Right lobe of liver (tissue), 6 donors: ENCODE measurements at regions not wholly inside any gene's neighbourhood (a gene's known extent, or its start where the extent isn't known, plus 50 kb on each side); places are given as distances from the start of the nearest gene placed in this dataset.

ENCODE experiments used
- ATAC-seq, 4 donors: fragments of 200-7000 bp; cut with Tn5 transposase; one replicate each; pipeline ENCODE4 v1.9.1; 2020; ENCODE audit warnings: mild to moderate bottlenecking in 4 of 4, moderate library complexity in 4 of 4
- DNase-seq, 3 donors: peaks; one replicate each; pipeline ENCODE4 v3.0.0-alpha.2; 2020
- H3K27ac ChIP-seq, 3 donors: fragments of 200-600 bp; one replicate each; pipeline ENCODE4 v1.8.0; 2022
- H3K27me3 ChIP-seq, 2 donors: fragments of 200-600 bp; one replicate each; pipeline ENCODE4 v1.8.0; 2022
- H3K36me3 ChIP-seq, 4 donors: fragments of 200-600 bp; sonication (generic) in 1 of 4; one replicate each; pipeline versions ENCODE4 v1.5.1 to v1.8.0; 2017 to 2022; ENCODE audit warnings: control low read depth in 1 of 4
- H3K4me1 ChIP-seq, 4 donors: fragments of 200-600 bp; sonication (generic) in 1 of 4; one replicate each; pipeline versions ENCODE4 v1.5.1 to v1.8.0; 2017 to 2022; ENCODE audit warnings: control low read depth in 1 of 4
- H3K4me3 ChIP-seq, 3 donors: fragments of 200-600 bp; one replicate each; pipeline ENCODE4 v1.8.0; 2022
- H3K9me3 ChIP-seq, 4 donors: fragments of 200-600 bp; sonication (generic) in 1 of 4; one replicate each; pipeline versions ENCODE4 v1.5.1 to v1.8.0; 2017 to 2022; ENCODE audit warnings: control low read depth in 1 of 4
- CTCF ChIP-seq, 4 donors: fragments of 200-600 bp in 3 of 4; fragments of 450-650 bp in 1 of 4; IDR thresholded peaks; one replicate each; pipeline versions ENCODE4 v1.5.1 to v1.8.0; 2016 to 2022; ENCODE audit warnings: antibody characterized with exemption in 4 of 4, mild to moderate bottlenecking in 2 of 4
- POLR2A ChIP-seq: fragments of 450-650 bp; IDR thresholded peaks from one replicate; pipeline ENCODE4 v1.6.1; 2017; ENCODE audit warnings: antibody characterized with exemption, mild to moderate bottlenecking
- WGBS: methylation state at CpG from one replicate; pipeline ENCODE4 v1.1.6; 2018; ENCODE audit warnings: low coverage, low lambda C conversion rate; ENCODE audit not compliant: insufficient coverage; ENCODE audit errors: missing lambda C conversion rate; 5-methylcytosine and 5-hydroxymethylcytosine counted together
- intact Hi-C, 2 donors: fragments of 100-400 bp; cut with DNase I; formaldehyde crosslinking; loops; one replicate each; pipeline versions ENCODE4 v1.11.2 to v1.14.1; 2022
- donor health status: DM: no; HTN: yes; CAD: no.
- donor health status: DM: no; HTN: no; CAD: no.
- donor health status: DM: no; HTN: no; CAD: no.
- donor health status: DM: no; HTN: yes; CAD: no.
- donor health status: DM: no; HTN: yes; CAD: no.

GRCh38 chr3:144263706-144264105 lies 292.1 kb downstream of the DIPK2A start:
- H3K36me3 ChIP-seq, result no peaks in the 10 kb centered on the region
- H3K4me1 ChIP-seq, result no peaks in the 10 kb centered on the region
- no peaks in the 10 kb centered on the region for H3K27me3 ChIP-seq
- no peak for DNase-seq
- no peak overlapping the region for H3K27ac ChIP-seq
- intact Hi-C loops, result no loop called here
- TF ChIP-seq POLR2A, result no peak
- TF ChIP-seq CTCF (IDR thresholded peaks at IDR 0.05), result no peak
- no peak overlapping the region for H3K4me3 ChIP-seq
- H3K9me3 ChIP-seq, result no peaks in the 10 kb centered on the region
- ATAC-seq, result no peak

GRCh38 chr3:144264350-144264749 lies 292.7 kb downstream of the DIPK2A start:
- Histone ChIP-seq H3K36me3 (no peaks in the 10 kb centered on the region), H3K27ac (no peak overlapping the region), H3K27me3 (no peaks in the 10 kb centered on the region), H3K4me1 (no peaks in the 10 kb centered on the region), H3K9me3 (no peaks in the 10 kb centered on the region), H3K4me3 (no peak overlapping the region)
- 87% methylated on average over 3 of the region's 3 CpGs for WGBS
- no peak for TF ChIP-seq CTCF (IDR thresholded peaks at IDR 0.05)
- TF ChIP-seq POLR2A, result no peak
- DNase-seq, result no peak
- intact Hi-C loops, result no loop called here
- ATAC-seq, result no peak

GRCh38 chr3:144264794-144265193 lies 293.2 kb downstream of the DIPK2A start:
- intact Hi-C loops, result no loop called here
- Histone ChIP-seq H3K27me3 (no peaks in the 10 kb centered on the region), H3K9me3 (no peaks in the 10 kb centered on the region), H3K27ac (no peak overlapping the region), H3K4me3 (no peak overlapping the region), H3K4me1 (no peaks in the 10 kb centered on the region), H3K36me3 (no peaks in the 10 kb centered on the region)
- ATAC-seq, result no peak
- 88% methylated on average over 1 of the region's 1 CpG for WGBS
- no peak for DNase-seq
- TF ChIP-seq POLR2A (no peak), CTCF (IDR thresholded peaks at IDR 0.05) (no peak)

- H3K36me3 ChIP-seq, result no peaks in the 10 kb centered on the region
- TF ChIP-seq POLR2A, result no peak
- TF ChIP-seq CTCF (IDR thresholded peaks at IDR 0.05), result no peak
- intact Hi-C loops, result no loop called here
- ATAC-seq (no peak), DNase-seq (no peak)
- no peaks in the 10 kb centered on the region for H3K4me1 ChIP-seq
- no peak overlapping the region for H3K27ac ChIP-seq
- H3K27me3 ChIP-seq, result no peaks in the 10 kb centered on the region
- 70% methylated on average over 3 of the region's 3 CpGs for WGBS
- no peak overlapping the region for H3K4me3 ChIP-seq
- no peaks in the 10 kb centered on the region for H3K9me3 ChIP-seq
Observed at GRCh38 chr3:144265542-144266100, 294.0 kb downstream of the DIPK2A start.

- H3K4me3 ChIP-seq, result no peak overlapping the region
- no peaks in the 10 kb centered on the region for H3K4me1 ChIP-seq
- WGBS, result 54% methylated on average over 3 of the region's 3 CpGs
- peak in 1 of 3 donors; percentile 21 for DNase-seq
- TF ChIP-seq POLR2A, result no peak
- TF ChIP-seq CTCF (IDR thresholded peaks at IDR 0.05), result no peak
- H3K27ac ChIP-seq, result no peak overlapping the region
- H3K36me3 ChIP-seq, result no peaks in the 10 kb centered on the region
- intact Hi-C loops, result no loop called here
- H3K9me3 ChIP-seq, result no peaks in the 10 kb centered on the region
- no peaks in the 10 kb centered on the region for H3K27me3 ChIP-seq
- ATAC-seq, result peak in 3 of 4 donors; percentile 20 to 52 (median 35)
Observed at GRCh38 chr3:144270100-144270499, 298.5 kb downstream of the DIPK2A start.
